DMS153 treated with DMSO at 0.1 percent for 48 hours (cell line): ENCODE measurements at regions not wholly inside any gene's neighbourhood (a gene's known extent, or its start where the extent isn't known, plus 50 kb on each side); places are given as distances from the start of the nearest gene placed in this dataset.

Source experiments
- DNase-seq: peaks from one replicate; lab custom pipeline; 2025; ENCODE audit not compliant: unreplicated experiment; lab: John Stamatoyannopoulos, UW

DNA sequence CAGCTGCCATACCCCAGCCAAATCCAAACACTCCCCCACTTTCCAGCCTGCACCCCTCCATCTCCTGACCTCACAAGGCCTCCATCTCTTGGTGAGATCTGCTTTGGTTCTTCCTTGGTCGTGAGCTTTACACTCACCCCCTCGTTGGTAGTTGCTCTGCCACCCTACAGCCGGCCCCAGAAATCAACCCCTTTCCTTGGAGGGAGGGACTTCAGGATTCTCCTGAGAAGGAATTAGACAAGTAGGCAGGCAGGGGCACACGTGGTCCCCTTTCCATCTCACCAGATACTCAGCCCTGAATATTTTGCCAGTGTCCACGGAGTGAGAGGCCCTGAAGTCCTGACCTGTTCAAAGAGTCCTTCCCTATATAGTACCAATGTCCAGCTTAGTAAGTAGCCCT, 120.0 kb upstream of the PWP1 start:
- no peak for DNase-seq

DNA sequence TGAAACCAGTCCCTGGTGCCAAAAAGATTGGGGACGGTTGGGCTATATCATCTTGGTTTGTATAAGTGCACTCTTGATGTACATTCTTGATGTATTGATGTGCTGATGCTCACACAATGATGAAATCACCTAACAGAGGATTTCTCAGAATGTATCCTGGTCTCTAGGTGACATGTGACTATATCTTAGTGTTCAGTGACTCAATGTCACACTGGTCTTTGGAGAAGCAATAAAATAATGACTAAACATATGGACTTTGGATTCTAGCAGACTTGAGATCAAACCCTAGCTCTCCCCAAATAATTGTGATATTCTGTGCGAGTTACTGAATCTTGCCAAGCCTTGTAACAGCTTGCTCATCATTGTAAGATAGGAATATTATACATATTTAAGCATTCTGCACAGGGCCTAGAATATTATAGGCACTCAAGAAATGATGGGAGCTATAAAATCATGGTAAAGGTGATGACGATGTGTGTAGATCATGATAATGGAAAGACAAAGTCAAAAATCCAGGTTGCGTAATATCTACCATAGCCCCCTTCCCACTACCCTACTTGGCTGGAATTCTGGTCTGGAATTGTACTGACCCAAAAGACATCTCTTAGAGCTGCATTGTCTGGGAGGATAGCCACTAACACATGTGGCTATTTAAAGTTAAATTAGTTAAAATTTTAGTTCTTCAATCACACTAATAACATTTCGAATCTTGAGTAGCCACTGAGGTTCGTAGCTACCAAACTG, 117.6 kb upstream of the PWP1 start:
- DNase-seq: no peak

DNA sequence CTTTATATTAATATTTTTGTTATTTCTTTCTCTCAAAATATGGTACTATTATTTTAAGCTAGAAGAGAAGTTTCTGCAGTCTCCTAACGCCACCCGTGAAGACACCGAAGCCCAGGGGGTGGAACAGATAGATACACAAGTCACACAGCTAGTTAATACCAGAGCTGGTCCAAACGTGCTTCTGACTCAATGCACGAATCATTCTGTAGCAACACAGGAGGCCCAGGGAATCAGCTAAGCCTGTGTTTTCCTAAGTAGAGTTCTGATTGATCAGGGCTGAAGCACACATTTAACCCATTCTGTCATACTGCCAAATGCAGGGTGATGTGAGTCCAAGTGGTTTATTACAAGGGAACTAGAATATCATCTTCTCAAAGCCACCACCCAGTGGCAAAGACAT, 116.9 kb upstream of the PWP1 start:
- DNase-seq: no peak

DNA sequence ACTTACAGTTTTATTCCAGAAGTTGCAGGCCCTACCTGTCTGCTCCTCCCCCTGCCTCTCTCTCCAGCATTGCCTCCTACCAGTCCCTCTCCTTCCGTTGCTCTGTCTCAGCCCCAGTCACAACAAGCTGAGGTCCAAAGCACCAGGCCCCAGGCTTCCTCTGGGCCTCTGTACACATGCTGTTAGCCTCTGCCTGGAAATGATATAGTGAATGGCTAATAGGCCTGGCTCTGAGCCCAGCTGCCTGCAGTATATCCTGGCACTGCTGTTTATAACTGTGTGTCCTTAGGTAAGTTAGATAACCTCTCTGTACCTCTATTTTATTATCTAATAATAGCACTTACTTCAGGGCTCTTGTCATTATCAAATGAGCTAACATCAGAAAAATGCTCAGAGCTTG, 114.9 kb upstream of the PWP1 start:
- no peak for DNase-seq

DNA sequence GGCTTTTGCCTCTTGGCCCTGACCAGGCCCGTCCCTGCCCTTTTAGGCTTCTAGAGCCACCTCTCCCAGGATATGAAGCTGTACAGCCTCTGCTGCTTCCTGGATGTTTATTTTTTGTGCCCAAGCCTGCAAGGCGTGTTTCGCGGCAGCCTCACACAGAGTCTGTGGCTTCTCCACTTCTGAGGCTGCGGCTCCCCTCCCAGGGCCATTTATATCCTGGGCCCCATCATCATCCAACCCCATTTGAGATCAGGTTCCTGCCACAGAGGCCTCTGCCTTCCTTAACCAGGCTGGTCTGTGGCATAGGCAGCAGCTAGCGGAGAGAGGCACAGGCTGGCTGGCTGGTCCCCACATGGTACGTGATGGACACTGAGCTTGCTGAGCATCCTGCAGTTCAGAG, 114.1 kb upstream of the PWP1 start:
- DNase-seq: no peak

DNA sequence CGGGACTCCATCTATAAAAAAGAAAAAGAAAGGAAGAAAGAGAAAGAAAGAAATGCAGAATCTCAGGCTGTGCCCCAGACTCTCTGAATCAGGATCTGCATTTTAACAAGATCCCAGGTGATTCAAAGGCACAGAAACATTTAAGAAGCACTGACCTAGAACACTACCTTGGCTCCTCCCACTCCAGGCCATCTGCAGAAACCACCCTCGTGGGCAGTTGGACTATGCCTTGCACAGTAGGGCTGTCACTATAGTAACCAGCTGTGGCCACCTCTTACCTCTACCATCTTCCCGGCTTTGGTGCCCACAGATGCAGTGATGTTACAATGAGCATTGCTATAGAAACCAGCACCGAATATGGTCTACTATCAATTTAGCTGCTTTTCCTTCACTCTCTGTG, 110.9 kb upstream of the PWP1 start:
- no peak for DNase-seq

DNA sequence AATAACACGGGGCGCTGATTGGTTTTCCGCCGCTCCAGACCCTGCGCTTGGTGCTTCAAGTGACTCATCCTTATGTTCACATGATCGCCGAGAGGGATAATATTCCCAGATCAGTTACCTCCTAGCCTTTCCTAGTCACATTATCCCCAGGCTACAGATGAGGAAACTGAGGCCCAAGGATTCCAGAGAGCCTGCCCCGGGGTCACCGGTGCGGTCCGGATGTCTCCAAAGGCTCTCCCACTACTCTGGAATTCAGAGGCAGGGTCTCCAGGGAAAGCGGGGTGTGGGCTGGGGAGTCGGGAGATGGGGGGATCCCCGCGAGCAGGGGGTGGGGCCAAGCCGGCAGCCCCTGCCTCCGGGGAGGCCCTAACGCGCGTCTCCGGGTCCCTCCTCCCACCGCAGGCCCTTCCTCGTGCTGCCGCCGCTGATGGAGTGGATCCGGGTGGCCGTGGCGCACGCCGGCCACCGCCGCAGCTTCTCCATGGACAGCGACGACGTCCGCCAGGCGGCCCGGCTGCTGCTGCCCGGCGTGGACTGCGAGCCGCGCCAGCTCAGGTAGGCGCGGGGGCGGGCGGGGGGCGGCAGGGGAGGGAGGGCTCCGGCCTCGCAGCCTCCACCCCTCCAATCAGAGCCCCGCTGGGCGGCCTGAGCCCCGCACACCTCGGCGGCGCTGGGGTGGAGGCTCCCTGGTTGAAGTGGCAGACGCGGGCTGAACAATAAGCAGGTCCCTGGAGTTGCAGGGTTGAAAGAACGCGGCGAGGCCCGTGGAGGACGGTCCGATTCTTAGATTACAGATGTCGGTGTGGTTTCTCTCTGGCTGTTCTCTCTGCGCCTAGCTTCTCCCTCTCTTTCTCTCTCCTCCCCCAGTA, 104.6 kb upstream of the PWP1 start:
- no peak for DNase-seq

DNA sequence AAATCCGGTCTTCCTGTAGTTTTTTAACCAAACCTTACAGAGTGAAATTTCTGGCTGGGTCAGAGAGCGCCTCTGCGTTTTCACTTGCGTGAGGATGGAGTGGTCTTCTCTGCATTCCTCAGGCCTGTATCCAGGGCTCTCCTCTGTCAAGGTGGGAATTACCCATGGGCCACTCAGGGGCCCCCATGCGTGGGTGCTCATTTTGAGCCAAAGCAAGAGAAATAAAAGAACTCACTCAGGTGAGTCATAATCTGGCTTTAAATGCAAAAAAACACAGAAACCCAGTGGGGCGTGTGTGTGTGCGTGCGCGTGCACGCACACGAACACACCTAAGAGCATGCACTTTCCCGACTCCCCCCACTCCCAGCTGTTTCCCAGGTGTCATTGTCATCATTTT, 104.0 kb upstream of the PWP1 start:
- no peak for DNase-seq

DNA sequence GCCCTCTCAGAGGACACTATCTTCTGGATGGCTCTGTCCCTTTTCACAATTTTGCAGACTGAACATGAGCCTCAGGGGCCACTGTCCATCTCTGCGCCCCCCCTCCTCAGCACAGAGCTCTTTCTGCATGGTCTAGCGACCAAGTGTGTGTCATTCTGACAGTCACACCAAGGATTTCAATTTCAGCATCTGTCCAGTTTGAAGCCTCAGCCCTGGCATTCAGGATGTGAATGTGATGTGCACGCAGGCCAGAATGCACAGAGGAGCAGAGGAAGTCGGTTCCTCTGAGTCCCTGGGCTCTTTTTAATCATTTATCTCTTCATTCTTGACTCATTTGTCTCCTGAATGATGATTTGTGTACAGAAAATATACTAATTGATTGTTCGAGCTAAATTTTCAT, 102.0 kb upstream of the PWP1 start:
- DNase-seq: no peak

DNA sequence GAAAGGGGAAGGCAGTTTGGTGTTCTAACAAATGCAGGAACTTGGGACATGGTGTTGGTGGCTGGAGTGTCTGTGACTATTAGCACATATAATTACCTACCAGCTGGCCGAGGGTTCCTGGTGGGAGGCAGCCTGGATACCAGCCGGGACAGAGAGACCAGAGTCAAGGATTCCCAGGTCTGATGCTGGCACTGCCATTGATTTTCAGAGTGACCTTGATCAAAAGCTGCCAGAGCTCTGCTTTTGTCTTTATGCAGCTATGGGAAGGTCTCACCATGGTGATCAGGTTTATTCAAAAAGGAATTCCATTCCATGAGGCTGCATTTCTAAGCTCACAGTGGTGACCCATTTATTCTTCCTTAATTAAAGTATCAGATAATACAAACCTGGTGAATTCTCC, 101.0 kb upstream of the PWP1 start:
- DNase-seq: no peak

DNA sequence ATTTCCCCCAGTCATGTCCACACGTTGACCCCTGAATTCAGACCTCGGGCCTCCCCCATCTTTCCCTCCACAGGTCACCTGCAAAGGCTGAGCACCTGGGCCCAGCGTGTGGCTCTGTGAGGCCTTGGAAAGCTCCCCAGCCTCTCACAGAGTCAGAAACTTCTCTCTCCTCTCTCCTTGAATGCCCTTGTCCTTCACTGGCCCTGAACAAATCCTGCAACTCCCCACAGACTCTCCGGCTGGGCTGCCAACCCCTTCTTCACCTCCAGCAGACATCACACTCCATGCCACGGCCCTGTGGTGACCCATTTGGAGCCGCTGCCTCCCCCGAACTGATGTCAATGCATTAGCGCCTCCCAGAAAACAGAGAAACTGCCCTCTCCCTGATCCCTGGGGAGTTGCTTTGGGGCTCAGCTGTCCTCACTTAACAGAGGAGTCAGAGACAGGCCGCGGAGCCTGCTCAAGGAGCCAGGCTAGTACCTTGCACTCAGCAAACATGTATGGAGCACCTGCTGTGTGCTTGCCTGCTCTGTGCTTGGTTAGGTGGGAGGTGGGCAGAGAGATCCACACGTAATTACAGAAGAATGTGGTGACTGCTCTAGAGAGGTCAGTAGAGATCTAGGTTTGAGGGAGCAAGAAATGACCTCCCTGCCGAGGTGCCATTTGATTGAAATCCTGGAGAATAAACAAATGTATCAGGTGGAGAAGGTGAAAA, 99.2 kb upstream of the PWP1 start:
- DNase-seq: no peak

DNA sequence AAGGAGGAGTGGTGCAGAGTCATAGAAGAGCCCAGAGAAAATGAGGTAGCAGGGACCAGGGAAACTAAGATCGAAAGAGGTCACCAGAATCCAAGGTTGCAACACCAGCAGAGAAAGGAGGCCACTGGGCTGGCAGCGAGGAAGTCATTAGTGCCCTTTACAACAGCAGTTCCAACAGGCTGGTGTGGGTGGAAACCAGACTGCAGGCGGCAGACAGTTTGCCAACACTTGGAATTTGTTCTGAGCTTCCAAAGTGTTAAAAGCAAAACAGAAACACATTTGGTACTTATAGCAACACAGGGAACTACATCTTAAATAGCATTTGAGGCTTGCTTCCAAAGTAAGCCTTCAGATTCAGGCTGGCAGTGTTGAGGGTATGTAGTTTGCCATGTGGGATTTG, 95.2 kb upstream of the PWP1 start:
- DNase-seq: no peak

DNA sequence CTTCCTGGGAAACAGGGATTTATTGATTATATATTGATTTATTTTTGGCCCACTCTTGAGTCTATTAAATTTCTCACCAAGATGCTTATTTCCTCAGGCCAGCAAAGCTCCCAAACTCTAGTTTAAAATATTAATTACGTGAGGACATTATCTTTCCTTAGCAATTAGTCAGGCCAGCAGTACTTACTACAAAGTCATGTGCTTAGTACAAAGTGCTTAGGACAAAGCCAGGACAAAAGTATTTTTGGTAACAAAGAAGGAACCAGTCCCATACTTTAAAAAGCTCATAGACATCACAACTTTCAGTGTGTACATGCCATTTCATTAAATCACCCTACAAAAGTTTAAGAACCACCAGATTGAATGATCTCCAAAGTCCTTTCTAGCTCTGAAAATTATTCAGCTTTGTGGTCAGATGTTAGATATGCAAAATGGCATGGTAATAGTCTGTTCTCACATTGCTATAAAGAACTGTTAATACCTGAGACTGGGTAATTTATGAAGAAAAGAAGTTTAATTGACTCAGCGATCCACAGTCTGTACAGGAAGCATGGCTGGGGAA, 94.7 kb upstream of the PWP1 start:
- no peak for DNase-seq

DNA sequence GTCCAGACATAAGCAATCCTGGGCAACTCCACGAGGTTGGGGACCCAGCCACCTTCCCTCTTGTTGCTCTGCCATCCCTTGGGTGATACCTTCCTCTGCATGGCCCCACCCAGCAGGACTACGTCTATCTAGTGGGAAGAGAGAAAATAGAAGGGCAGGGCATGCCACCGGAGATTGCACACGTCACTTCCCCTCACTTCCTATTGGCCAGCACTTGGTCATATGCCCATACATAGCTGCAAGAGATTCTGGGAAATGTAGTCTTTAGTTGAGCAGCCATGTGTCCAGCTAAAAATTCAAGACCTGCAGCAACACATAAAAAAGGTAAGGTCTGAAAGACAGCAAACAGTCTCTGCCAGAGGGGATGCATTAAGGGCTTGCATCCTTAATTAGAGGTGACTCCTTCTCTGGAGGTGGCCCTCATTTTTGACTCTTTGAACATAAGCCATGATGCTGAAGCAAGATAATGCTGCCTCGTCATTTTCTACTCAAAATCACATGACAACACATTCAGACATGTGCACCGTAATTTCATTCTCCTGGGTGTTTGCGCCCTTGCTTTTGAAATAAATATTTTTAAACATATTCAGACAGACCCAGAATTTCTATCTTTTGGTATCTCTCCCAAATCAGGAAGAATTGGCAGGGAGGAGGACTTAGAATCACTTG, 91.8 kb upstream of the PWP1 start:
- DNase-seq: no peak

DNA sequence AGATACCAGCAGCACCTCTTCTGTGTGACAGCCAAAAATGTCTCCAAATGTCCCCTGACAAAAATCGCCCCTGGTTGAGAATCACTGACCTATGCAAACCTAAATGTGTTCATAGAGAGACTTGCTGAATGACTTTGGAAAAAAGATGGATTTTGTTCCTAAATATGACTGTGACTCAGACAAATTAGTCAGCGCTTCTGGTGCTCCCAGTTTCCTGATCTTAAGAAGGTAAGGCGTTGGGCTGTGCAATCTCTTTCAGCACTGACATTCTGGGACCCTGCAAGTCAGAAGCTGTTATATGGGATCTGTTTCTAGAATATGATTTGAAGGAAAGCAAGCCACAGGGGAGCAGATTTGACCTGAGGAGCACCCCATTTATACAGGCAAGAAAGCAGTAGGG, 90.6 kb upstream of the PWP1 start:
- no peak for DNase-seq

DNA sequence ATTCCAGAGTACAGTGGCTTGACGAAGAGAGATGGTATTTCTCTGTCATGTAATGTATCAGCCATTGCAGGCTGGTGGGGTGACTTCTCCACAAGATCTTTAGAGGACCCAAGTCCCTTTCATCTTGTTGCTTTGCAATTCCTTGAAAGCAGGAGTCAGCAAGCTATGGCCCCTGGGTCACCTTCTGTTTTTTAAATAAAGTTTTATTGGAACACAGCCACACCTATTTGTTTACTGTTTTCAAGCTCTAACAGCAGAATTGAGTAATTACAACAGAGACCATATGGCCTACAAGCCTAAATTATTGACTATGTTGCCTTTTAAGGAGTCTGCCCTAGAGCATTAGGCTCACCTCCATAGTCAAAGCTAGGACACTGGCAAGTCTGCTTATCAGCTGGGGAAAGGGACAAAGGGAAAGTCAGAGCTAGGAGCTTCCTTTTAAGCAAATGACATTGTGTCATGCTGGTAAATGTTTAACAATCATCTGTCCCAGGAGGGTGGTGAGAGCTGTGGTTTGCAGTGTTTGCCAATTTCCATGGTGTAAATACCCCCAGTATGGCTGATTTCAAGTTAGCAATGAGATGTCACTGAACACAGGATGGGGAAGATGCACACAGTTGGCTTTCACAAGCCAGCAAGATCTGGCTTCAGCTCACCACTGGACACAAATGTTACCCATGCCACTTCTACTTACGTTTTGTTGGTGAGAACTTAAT, 87.7 kb upstream of the PWP1 start:
- no peak for DNase-seq

DNA sequence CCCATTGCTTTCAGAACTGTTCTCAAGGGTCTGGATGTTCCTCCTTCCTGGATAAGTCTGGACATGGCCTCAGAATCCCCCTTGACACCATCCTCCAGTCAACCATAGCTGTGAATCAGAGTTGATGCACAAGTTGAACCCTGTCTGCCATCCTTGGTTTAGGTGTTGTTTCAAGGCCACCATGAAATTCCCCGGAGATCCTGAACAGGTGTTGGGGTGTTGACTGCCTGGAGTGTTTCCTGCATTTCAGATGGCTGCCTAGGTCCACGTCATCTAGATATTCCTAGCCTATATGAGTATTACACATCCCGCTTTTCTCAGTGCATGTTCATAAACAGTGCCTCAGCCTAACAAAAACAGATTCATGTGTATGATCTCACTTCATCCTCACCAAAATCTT, 86.7 kb upstream of the PWP1 start:
- no peak for DNase-seq

DNA sequence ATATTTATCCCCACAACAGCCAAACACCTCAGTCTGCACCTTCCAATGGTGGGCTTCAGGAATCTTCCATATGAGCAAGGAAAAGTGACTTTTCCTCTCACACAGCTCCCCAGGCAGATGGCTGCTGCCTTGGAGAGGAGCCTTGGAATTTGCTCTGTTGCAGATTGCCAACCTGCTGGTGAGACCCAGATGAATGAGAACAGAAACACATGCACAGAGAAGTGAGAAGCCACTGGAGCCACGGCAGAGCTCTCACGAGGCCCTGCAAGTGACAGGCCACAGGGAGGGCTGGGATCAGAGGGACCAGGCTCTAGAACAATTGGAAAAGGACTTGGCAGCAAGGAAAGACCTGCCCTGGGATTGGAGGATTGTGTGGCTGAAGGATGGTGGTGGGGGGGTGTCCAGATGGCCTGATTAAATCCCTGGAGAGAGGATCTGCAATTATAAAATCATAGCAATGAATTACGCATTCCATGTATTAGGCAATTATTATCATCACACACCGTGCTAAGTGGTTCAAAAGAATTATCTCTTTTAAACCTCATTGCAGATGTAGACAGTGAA, 84.9 kb upstream of the PWP1 start:
- no peak for DNase-seq

DNA sequence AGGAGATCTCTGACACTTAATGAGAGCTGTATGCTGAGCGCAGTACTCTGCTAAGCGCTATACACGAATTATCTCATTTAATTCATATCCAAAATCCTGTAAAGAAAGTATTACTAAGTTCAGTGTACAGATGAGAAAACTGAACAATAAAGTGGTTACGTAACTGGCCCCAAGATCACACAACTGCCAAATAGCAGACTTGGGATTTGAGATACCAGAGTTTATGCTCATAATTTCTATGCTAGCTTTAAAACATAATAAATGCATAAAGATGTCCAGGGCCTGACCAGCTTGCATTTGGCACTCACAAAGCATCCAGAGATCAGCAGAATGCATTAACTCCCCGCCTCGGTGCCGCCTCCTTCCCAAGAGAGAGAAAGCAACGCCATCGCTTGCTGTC, 83.2 kb upstream of the PWP1 start:
- DNase-seq: no peak

DNA sequence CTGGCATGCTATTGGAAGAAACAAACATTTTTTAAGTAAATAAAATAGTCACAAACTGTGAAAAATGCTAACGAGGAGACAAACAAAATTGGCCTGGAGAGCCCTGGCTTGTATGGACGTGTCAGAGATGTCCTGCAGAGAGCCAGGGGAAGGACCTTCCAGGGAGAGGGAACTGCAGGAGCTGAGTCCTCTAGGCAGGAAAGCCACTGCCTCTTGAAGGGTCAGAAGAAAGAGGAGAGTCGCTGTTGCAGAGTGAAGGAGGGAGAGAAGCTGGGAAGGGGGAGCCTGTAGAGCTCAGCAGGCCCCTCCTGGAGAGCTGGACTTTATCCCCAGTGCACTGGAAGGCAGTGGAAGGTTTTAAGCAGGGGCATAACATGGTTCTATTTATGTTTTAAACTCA, 80.3 kb upstream of the PWP1 start:
- DNase-seq: no peak
